A673 (cell line): ENCODE measurements at regions not wholly inside any gene's neighbourhood (a gene's known extent, or its start where the extent isn't known, plus 50 kb on each side); places are given as distances from the start of the nearest gene placed in this dataset.

Experiments
- BruUV-seq: library from RNA; stranded (reverse); fragments of 400-500 nt; replicated peaks from 2 replicates; lab custom pipeline; 2021; lab: Mats Ljungman, UMichigan
- CTCF ChIA-PET: fragments of 300-600 bp; sonication (Branson Sonifier 250); formaldehyde crosslinking; loops from one replicate; lab custom pipeline; 2022; ENCODE audit warnings: antibody characterized with exemption; lab: Charles Lee
- POLR2A ChIA-PET: fragments of 300-600 bp; sonication (Branson Sonifier 250); formaldehyde crosslinking; loops from one replicate; lab custom pipeline; 2022; ENCODE audit warnings: antibody characterized with exemption; ENCODE audit not compliant: low non-redundant PET; lab: Charles Lee
- DNase-seq: peaks from one replicate; pipeline ENCODE4 v3.0.0-alpha.2; 2015; ENCODE audit warnings: low spot score
- H3K27ac ChIP-seq: fragments of 200-600 bp; sonication (generic); 2 replicates; pipeline ENCODE4 v1.5.1; 2016; ENCODE audit warnings: mixed run types, low read depth, mild to moderate bottlenecking, mixed read lengths, antibody characterized with exemption, low read length; ENCODE audit not compliant: poor library complexity, severe bottlenecking
- H3K27me3 ChIP-seq: fragments of 200-600 bp; sonication (generic); replicated peaks from 2 replicates; pipeline ENCODE4 v1.6.1; 2017; ENCODE audit warnings: mixed run types, low read depth, mild to moderate bottlenecking, mixed read lengths, antibody characterized with exemption, low read length; ENCODE audit not compliant: insufficient read depth, poor library complexity
- H3K36me3 ChIP-seq: fragments of 200-600 bp; sonication (generic); 2 replicates; pipeline ENCODE4 v1.6.1; 2016; ENCODE audit warnings: mixed run types, mild to moderate bottlenecking, mixed read lengths, antibody characterized with exemption, low read length; ENCODE audit not compliant: insufficient read depth, poor library complexity, severe bottlenecking
- H3K4me1 ChIP-seq: fragments of 200-600 bp; sonication (generic); 2 replicates; pipeline ENCODE4 v1.6.1; 2017; ENCODE audit warnings: mixed run types, mild to moderate bottlenecking, mixed read lengths, antibody characterized with exemption, low read length; ENCODE audit not compliant: insufficient read depth, poor library complexity, severe bottlenecking
- H3K4me3 ChIP-seq: fragments of 200-600 bp; sonication (generic); 2 replicates; pipeline ENCODE4 v1.5.1; 2016; ENCODE audit warnings: low read depth, mixed run types, mild to moderate bottlenecking, mixed read lengths, low read length; ENCODE audit not compliant: poor library complexity, severe bottlenecking
- H3K9me3 ChIP-seq: fragments of 200-600 bp; sonication (generic); 2 replicates; pipeline ENCODE4 v1.6.1; 2016; ENCODE audit warnings: mixed run types, low read depth, mild to moderate bottlenecking, mixed read lengths, antibody characterized with exemption, low read length; ENCODE audit not compliant: poor library complexity, severe bottlenecking
- EZH2 ChIP-seq: fragments of 200-600 bp; sonication (generic); IDR thresholded peaks from 2 replicates; pipeline ENCODE4 v1.6.1; 2017; ENCODE audit warnings: borderline replicate concordance, low read depth, mild to moderate bottlenecking, mixed read lengths, antibody characterized with exemption, low read length; ENCODE audit not compliant: poor library complexity, severe bottlenecking
- intact Hi-C: fragments of 100-400 bp; cut with micrococcal nuclease; formaldehyde crosslinking; loops from one replicate; pipeline ENCODE4 v1.10.0; 2022; ENCODE audit not compliant: unreplicated experiment
- TF ChIP-seq, protein P1 (sequence below): fragments of 300-800, 200-600 bp; sonication (generic); conservative IDR thresholded peaks from 2 replicates; pipeline ENCODE4 v1.5.1; 2017; ENCODE audit warnings: low read depth, mild to moderate bottlenecking, antibody characterized with exemption, low read length, moderate library complexity, mixed read lengths

DNA sequence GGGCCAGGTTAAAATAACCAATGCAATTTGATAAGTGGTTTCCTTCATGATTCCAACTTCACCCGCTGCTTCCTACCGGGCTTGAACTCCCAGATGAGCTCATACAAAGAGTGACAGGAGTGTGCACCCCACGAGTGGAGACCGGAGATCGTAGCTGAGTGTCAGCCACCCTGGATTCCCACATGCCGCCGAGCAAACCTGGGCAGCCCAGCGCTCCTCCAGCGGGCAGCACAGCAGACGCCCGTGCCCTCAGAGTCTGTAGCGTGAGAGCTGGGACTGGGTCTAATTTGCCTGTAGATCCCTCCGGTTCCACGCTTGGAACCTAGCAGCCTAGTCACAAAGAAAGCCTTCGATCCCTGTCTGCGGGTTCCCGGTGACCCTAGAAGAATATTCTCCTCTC, 476.1 kb upstream of the MGMT start:
- POLR2A ChIA-PET: no interaction called here
- intact Hi-C loops: no loop called here
- no peak overlapping the region for H3K4me3 ChIP-seq
- TF ChIP-seq EZH2: no peak
- no peaks in the 10 kb centered on the region for H3K9me3 ChIP-seq
- CTCF ChIA-PET: no interaction called here
- no peaks in the 10 kb centered on the region for H3K4me1 ChIP-seq
- H3K27me3 ChIP-seq: no peaks in the 10 kb centered on the region
- DNase-seq: no peak
- H3K36me3 ChIP-seq: no peaks in the 10 kb centered on the region
- no peak overlapping the region for H3K27ac ChIP-seq
- BruUV-seq: no TSS peak

DNA sequence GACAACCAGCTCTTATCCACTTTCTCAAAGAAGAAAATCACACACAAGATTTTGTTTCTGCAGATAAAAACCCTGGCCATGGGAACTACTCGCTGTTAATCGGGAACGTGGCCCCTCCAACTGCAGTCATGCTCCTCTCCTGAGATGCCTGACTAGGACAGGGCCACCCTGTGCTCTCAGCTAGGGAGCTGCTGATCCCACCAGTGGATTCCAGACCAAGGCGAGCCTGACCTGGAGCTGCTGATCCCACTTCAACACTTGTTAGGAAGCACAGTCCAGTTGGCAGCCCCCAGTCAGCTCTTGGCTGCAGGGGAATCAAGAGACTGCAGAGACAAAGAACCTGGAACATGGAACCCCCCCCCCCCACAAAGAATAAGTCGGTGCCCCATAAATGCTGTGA, 474.3 kb upstream of the MGMT start:
- Histone ChIP-seq H3K4me1 (no peaks in the 10 kb centered on the region), H3K4me3 (no peak overlapping the region), H3K36me3 (no peaks in the 10 kb centered on the region), H3K9me3 (no peaks in the 10 kb centered on the region), H3K27me3 (no peaks in the 10 kb centered on the region), H3K27ac (no peak overlapping the region)
- ChIA-PET CTCF (no interaction called here), POLR2A (no interaction called here)
- TF ChIP-seq, protein P1, sequence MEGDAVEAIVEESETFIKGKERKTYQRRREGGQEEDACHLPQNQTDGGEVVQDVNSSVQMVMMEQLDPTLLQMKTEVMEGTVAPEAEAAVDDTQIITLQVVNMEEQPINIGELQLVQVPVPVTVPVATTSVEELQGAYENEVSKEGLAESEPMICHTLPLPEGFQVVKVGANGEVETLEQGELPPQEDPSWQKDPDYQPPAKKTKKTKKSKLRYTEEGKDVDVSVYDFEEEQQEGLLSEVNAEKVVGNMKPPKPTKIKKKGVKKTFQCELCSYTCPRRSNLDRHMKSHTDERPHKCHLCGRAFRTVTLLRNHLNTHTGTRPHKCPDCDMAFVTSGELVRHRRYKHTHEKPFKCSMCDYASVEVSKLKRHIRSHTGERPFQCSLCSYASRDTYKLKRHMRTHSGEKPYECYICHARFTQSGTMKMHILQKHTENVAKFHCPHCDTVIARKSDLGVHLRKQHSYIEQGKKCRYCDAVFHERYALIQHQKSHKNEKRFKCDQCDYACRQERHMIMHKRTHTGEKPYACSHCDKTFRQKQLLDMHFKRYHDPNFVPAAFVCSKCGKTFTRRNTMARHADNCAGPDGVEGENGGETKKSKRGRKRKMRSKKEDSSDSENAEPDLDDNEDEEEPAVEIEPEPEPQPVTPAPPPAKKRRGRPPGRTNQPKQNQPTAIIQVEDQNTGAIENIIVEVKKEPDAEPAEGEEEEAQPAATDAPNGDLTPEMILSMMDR: no peak
- no peak for TF ChIP-seq EZH2
- BruUV-seq: no TSS peak
- DNase-seq: no peak
- intact Hi-C loops: no loop called here

DNA sequence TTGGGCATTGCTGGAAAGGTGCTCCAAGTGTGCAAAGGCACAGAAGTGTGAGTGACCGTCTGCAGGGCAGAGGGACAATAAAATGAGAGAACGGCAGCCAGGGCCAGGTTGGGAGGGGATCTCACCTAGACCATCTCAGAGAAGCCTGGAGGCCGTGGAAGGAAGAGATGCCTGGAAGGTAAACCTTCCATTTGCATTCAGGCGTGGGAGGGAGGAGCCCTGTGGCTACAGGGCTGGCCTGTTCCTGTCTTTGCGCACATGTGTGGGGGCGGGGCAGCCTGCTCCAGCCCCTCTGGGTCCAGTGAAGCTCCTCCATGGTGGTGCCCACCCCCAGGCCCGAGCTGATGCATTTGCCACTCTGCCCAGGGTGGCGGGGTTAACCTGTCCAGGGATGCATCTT, 473.6 kb upstream of the MGMT start:
- Histone ChIP-seq H3K4me3 (no peak overlapping the region), H3K27me3 (no peaks in the 10 kb centered on the region), H3K36me3 (no peaks in the 10 kb centered on the region), H3K27ac (no peak overlapping the region), H3K9me3 (no peaks in the 10 kb centered on the region), H3K4me1 (no peaks in the 10 kb centered on the region)
- no TSS peak for BruUV-seq
- POLR2A ChIA-PET: no interaction called here
- intact Hi-C loops: no loop called here
- CTCF ChIA-PET: no interaction called here
- DNase-seq: no peak
- TF ChIP-seq, protein P1: no peak

DNA sequence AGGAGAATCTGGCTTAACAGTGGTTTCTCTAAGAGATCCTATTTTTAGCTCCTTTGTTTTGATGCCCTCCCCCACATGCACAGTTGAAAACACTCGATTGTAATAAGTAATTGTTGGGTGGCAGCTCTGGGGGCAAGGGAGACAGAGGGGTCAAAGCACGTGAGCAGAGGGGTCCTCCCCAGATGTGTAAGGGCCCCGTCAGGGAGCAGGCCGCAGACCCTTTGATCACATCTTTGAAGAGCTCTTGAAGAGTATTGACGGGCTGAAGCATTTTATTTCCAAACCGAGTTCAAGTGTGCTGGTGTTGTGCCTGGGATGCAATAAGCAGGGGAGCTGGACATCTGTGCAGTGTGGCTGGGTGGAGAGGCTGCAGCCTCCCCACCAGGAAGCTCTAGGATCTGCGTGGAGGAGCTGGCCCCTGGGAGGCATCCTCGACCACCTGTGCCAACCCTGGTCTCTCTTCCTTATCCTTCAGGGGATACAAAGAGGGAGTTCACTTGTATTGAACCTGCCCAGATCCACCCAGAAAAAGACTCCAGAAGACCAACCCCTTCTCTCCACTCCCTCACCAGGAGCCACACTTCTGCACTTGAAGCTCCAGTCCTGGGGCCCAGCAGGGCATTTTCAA, 473.0 kb upstream of the MGMT start:
- no TSS peak for BruUV-seq
- no peaks in the 10 kb centered on the region for H3K27me3 ChIP-seq
- no peak for DNase-seq
- H3K9me3 ChIP-seq: no peaks in the 10 kb centered on the region
- CTCF ChIA-PET: no interaction called here
- H3K27ac ChIP-seq: no peak overlapping the region
- H3K4me3 ChIP-seq: no peak overlapping the region
- intact Hi-C loops: no loop called here
- no peaks in the 10 kb centered on the region for H3K4me1 ChIP-seq
- H3K36me3 ChIP-seq: no peaks in the 10 kb centered on the region
- POLR2A ChIA-PET: no interaction called here
- no peak for TF ChIP-seq EZH2
- TF ChIP-seq, protein P1: no peak
